GM23338 (cell line): ENCODE measurements at regions not wholly inside any gene's neighbourhood (a gene's known extent, or its start where the extent isn't known, plus 50 kb on each side); places are given as distances from the start of the nearest gene placed in this dataset.

Experiments used
- ATAC-seq: fragments of 200-7000 bp; cut with Tn5 transposase; 3 replicates; pipeline ENCODE4 v1.9.1; 2020
- DNase-seq: peaks from one replicate; pipeline ENCODE4 v3.0.0-alpha.2; 2015; ENCODE audit warnings: low spot score
- H2AFZ ChIP-seq: fragments of 200-600 bp; sonication (generic); 2 replicates; pipeline ENCODE4 v1.8.0; 2016; ENCODE audit warnings: antibody characterized with exemption, mild to moderate bottlenecking, moderate library complexity
- H3F3A ChIP-seq: fragments of 200-600 bp; sonication (generic); replicated peaks from 2 replicates; pipeline ENCODE4 v1.8.0; 2017; ENCODE audit warnings: antibody characterized with exemption, mixed run types, low read depth
- H3K27ac ChIP-seq: fragments of 200-600 bp; sonication (generic); 2 replicates; pipeline ENCODE4 v1.6.1; 2016; ENCODE audit warnings: low read depth
- H3K27me3 ChIP-seq: fragments of 200-600 bp; sonication (generic); 2 replicates; pipeline ENCODE4 v1.8.0; 2016; ENCODE audit warnings: mild to moderate bottlenecking, mixed run types, moderate library complexity; ENCODE audit not compliant: insufficient read depth
- H3K36me3 ChIP-seq: fragments of 200-600 bp; sonication (generic); 2 replicates; pipeline ENCODE4 v1.8.0; 2016; ENCODE audit warnings: mild to moderate bottlenecking; ENCODE audit not compliant: insufficient read depth
- H3K4me1 ChIP-seq: fragments of 200-600 bp; sonication (generic); 2 replicates; pipeline ENCODE4 v1.8.0; 2016; ENCODE audit warnings: mild to moderate bottlenecking, moderate library complexity; ENCODE audit not compliant: insufficient read depth
- H3K4me2 ChIP-seq: fragments of 200-600 bp; sonication (generic); 2 replicates; pipeline ENCODE4 v1.7.1; 2017; ENCODE audit warnings: mixed run types
- H3K4me3 ChIP-seq: fragments of 200-600 bp; sonication (generic); 2 replicates; pipeline ENCODE4 v1.6.1; 2016; ENCODE audit warnings: mixed run types
- H3K79me2 ChIP-seq: fragments of 200-600 bp; sonication (generic); replicated peaks from 2 replicates; pipeline ENCODE4 v1.8.0; 2017; ENCODE audit warnings: mild to moderate bottlenecking; ENCODE audit not compliant: insufficient read depth
- H3K9me2 ChIP-seq: fragments of 200-600 bp; sonication (generic); 2 replicates; pipeline ENCODE4 v1.8.0; 2017; ENCODE audit not compliant: insufficient read depth
- H4K20me1 ChIP-seq: fragments of 200-600 bp; sonication (generic); replicated peaks from 2 replicates; pipeline ENCODE4 v1.8.0; 2017; ENCODE audit warnings: mild to moderate bottlenecking; ENCODE audit not compliant: insufficient read depth
- H3K27ac Mint-ChIP-seq: 2 replicates; pipeline ENCODE4 v1.8.0; 2020; ENCODE audit warnings: inconsistent platforms, mild to moderate bottlenecking, moderate library complexity, mixed read lengths
- H3K27me3 Mint-ChIP-seq: 3 replicates; pipeline ENCODE4 v1.8.0; 2022; ENCODE audit warnings: low read depth, mild to moderate bottlenecking, moderate library complexity, mixed read lengths, inconsistent platforms; ENCODE audit not compliant: insufficient read depth, poor library complexity
- H3K36me3 Mint-ChIP-seq: 3 replicates; pipeline ENCODE4 v1.8.0; 2021; ENCODE audit warnings: low read depth, mild to moderate bottlenecking, inconsistent platforms, moderate library complexity, mixed read lengths
- H3K4me1 Mint-ChIP-seq: 3 replicates; pipeline ENCODE4 v1.8.0; 2020; ENCODE audit warnings: mild to moderate bottlenecking, inconsistent platforms, mixed read lengths
- H3K4me3 Mint-ChIP-seq: 3 replicates; pipeline ENCODE4 v1.8.0; 2021; ENCODE audit warnings: moderate library complexity, mild to moderate bottlenecking, inconsistent platforms, mixed read lengths
- H3K9me3 Mint-ChIP-seq: 3 replicates; pipeline ENCODE4 v1.8.0; 2020; ENCODE audit warnings: moderate library complexity, mild to moderate bottlenecking, inconsistent platforms, mixed read lengths
- CREB1 ChIP-seq: fragments of 250-450 bp; sonication (Bioruptor Pico); IDR thresholded peaks from 2 replicates; pipeline ENCODE4 v1.5.0; 2020; ENCODE audit warnings: low read depth, mild to moderate bottlenecking, moderate library complexity
- CTCF ChIP-seq, 2 experiments: fragments of 200-600 bp in 1 of 2; sonication (generic) in 1 of 2; conservative IDR thresholded peaks; 2 replicates each; pipeline versions ENCODE4 v1.5.1 to v1.6.1; 2016 to 2017; ENCODE audit warnings: antibody characterized with exemption in 2 of 2, low read depth in 2 of 2, mild to moderate bottlenecking in 2 of 2, moderate library complexity in 1 of 2
- ETS1 ChIP-seq: IDR thresholded peaks from 2 replicates; pipeline ENCODE4 v1.6.1; 2016; ENCODE audit warnings: antibody characterized with exemption
- EZH2 ChIP-seq: fragments of 200-600 bp; sonication (generic); IDR thresholded peaks from one replicate; pipeline ENCODE4 v1.8.0; 2017; ENCODE audit warnings: antibody characterized with exemption, mild to moderate bottlenecking, low read depth; ENCODE audit not compliant: unreplicated experiment
- JUNB ChIP-seq: IDR thresholded peaks from one replicate; pipeline ENCODE4 v1.6.1; 2016; ENCODE audit warnings: antibody characterized with exemption; ENCODE audit not compliant: unreplicated experiment
- NANOG ChIP-seq: IDR thresholded peaks from 2 replicates; pipeline ENCODE4 v1.6.1; 2016; ENCODE audit warnings: antibody characterized with exemption, borderline replicate concordance
- POLR2AphosphoS5 ChIP-seq: IDR thresholded peaks from 2 replicates; pipeline ENCODE4 v1.6.1; 2016; ENCODE audit warnings: antibody characterized with exemption, low read depth
- STAT1 ChIP-seq: IDR thresholded peaks from one replicate; pipeline ENCODE4 v1.6.1; 2016; ENCODE audit warnings: antibody characterized with exemption; ENCODE audit not compliant: unreplicated experiment
- ZNF462 ChIP-seq: fragments of 250-450 bp; sonication (Bioruptor Pico); IDR thresholded peaks from 2 replicates; pipeline ENCODE4 v1.5.0; 2020; ENCODE audit warnings: mild to moderate bottlenecking, moderate library complexity

DNA sequence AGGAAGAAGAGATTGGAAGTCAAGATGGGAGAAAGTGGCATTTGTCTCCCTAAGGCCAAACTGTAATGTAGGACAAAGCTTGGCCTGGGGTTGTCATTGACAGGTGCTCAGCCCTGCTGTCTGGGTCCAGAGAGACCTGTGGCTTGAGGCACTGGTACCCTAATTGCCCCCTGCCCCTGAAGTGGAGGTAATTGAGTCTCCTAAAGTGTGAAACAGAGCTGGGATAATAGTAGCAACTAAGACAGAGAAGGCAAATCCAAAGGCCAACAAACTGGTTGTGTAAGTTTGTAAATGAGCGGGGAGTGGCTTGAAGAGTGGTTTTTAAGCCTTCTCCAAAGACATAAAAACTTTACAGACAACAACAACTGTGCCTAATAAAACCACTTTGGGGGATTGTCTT, 264.2 kb upstream of the ROPN1 start:
- Histone ChIP-seq H3K4me2 (peak overlapping the region; percentile 51), H3K27me3 (no peaks in the 10 kb centered on the region), H3K9me2 (no peaks in the 10 kb centered on the region), H3F3A (no peaks in the 10 kb centered on the region), H4K20me1 (no peaks in the 10 kb centered on the region), H3K4me3 (no peak overlapping the region), H2AFZ (0 out of 2 replicates have a peak overlapping the region, but pooled peaks have one; percentile 43), H3K4me1 (peaks cover 21% of the 10 kb centered on the region), H3K79me2 (no peaks in the 10 kb centered on the region), H3K27ac (no peak overlapping the region), H3K36me3 (no peaks in the 10 kb centered on the region)
- Mint-ChIP-seq H3K9me3 (no peaks in the 10 kb centered on the region), H3K27ac (no peak overlapping the region), H3K4me1 (peaks cover 27% of the 10 kb centered on the region), H3K27me3 (peaks cover 4% of the 10 kb centered on the region), H3K36me3 (no peaks in the 10 kb centered on the region), H3K4me3 (no peak overlapping the region)
- peak; percentile 57 for ATAC-seq
- DNase-seq = peak; percentile 45
- no peak for TF ChIP-seq NANOG
- TF ChIP-seq CREB1 = no peak
- TF ChIP-seq EZH2 = no peak
- TF ChIP-seq POLR2AphosphoS5 = no peak
- no peak for TF ChIP-seq STAT1

- no peak overlapping the region; the same call in 1 of the 2 replicates for H3K27ac Mint-ChIP-seq
- DNase-seq = no peak
- H3K36me3 Mint-ChIP-seq = no peaks in the 10 kb centered on the region
- peak overlapping the region; percentile 51; the same call in 1 of the 2 replicates for H3K4me2 ChIP-seq
- peaks cover 4% of the 10 kb centered on the region for H3K27me3 Mint-ChIP-seq
- H2AFZ ChIP-seq = 0 out of 2 replicates have a peak overlapping the region, but pooled peaks have one; percentile 43
- no peaks in the 10 kb centered on the region for H3K79me2 ChIP-seq
- no peak overlapping the region for H3K4me3 ChIP-seq
- H3K9me3 Mint-ChIP-seq = no peaks in the 10 kb centered on the region
- no peak overlapping the region for H3K4me3 Mint-ChIP-seq
- ATAC-seq = no peak; the same call in 1 of the 3 replicates
- H3K4me1 Mint-ChIP-seq = peaks cover 27% of the 10 kb centered on the region
- H4K20me1 ChIP-seq = no peaks in the 10 kb centered on the region
- no peaks in the 10 kb centered on the region for H3K27me3 ChIP-seq
- H3K27ac ChIP-seq = no peak overlapping the region
- H3K9me2 ChIP-seq = no peaks in the 10 kb centered on the region
- H3F3A ChIP-seq = no peaks in the 10 kb centered on the region
- H3K36me3 ChIP-seq = no peaks in the 10 kb centered on the region
- H3K4me1 ChIP-seq = peaks cover 21% of the 10 kb centered on the region
- TF ChIP-seq ZNF462 (no peak), CREB1 (no peak), STAT1 (no peak), NANOG (no peak), ETS1 (no peak), JUNB (no peak), CTCF (conservative IDR thresholded peaks at IDR 0.05; ENCODE audit: low read depth in 2 of 2) (no peak), POLR2AphosphoS5 (no peak)
Measured at GRCh38 chr3:124256599-124256998, 264.7 kb upstream of the ROPN1 start.
